H9 (cell line): ENCODE measurements at regions not wholly inside any gene's neighbourhood (a gene's known extent, or its start where the extent isn't known, plus 50 kb on each side); places are given as distances from the start of the nearest gene placed in this dataset.

ENCODE experiments used
- DNase-seq: peaks from one replicate; pipeline ENCODE4 v3.0.0-alpha.2; 2017
- H2AFZ ChIP-seq: one replicate; pipeline ENCODE4 v1.6.1; 2013; ENCODE audit warnings: mild to moderate bottlenecking, low read length, control low read depth, moderate library complexity
- H2AK5ac ChIP-seq: 2 replicates; pipeline ENCODE4 v1.6.1; 2013; ENCODE audit warnings: low read length, control low read depth, mixed read lengths; ENCODE audit not compliant: insufficient read length
- H2BK120ac ChIP-seq: one replicate; pipeline ENCODE4 v1.6.1; 2013; ENCODE audit warnings: low read depth, mild to moderate bottlenecking, low read length, control low read depth, inconsistent platforms; ENCODE audit not compliant: poor library complexity, severe bottlenecking
- H2BK12ac ChIP-seq: 2 replicates; pipeline ENCODE4 v1.6.1; 2013; ENCODE audit warnings: low read length, control low read depth, mixed read lengths, low read depth; ENCODE audit not compliant: insufficient read length
- H2BK15ac ChIP-seq: 2 replicates; pipeline ENCODE4 v1.6.1; 2013; ENCODE audit warnings: low read depth, low read length, control low read depth
- H2BK20ac ChIP-seq: one replicate; pipeline ENCODE4 v1.6.1; 2013; ENCODE audit warnings: low read depth, mild to moderate bottlenecking, low read length, control low read depth, inconsistent platforms; ENCODE audit not compliant: poor library complexity, severe bottlenecking
- H2BK5ac ChIP-seq: 2 replicates; pipeline ENCODE4 v1.6.1; 2013; ENCODE audit warnings: low read length, control low read depth, mixed read lengths; ENCODE audit not compliant: insufficient read length
- H3K14ac ChIP-seq: 2 replicates; pipeline ENCODE4 v1.6.1; 2013; ENCODE audit warnings: low read length, control low read depth; ENCODE audit not compliant: insufficient read depth
- H3K18ac ChIP-seq: 2 replicates; pipeline ENCODE4 v1.6.1; 2013; ENCODE audit warnings: low read depth, mild to moderate bottlenecking, mixed read lengths, low read length, control low read depth; ENCODE audit not compliant: insufficient read length
- H3K23ac ChIP-seq: 2 replicates; pipeline ENCODE4 v1.6.1; 2013; ENCODE audit warnings: low read length, control low read depth, mixed read lengths, low read depth; ENCODE audit not compliant: insufficient read length
- H3K23me2 ChIP-seq: 2 replicates; pipeline ENCODE4 v1.6.1; 2013; ENCODE audit warnings: low read depth, mild to moderate bottlenecking, mixed read lengths, low read length, control low read depth; ENCODE audit not compliant: insufficient read length, poor library complexity, severe bottlenecking
- H3K27ac ChIP-seq: 2 replicates; pipeline ENCODE4 v1.5.1; 2013; ENCODE audit warnings: low read length, control low read depth, mixed read lengths, low read depth; ENCODE audit not compliant: insufficient read length
- H3K27me3 ChIP-seq: 2 replicates; pipeline ENCODE4 v1.6.1; 2013; ENCODE audit warnings: low read length, control low read depth, inconsistent platforms; ENCODE audit not compliant: insufficient read depth
- H3K4ac ChIP-seq: 2 replicates; pipeline ENCODE4 v1.6.1; 2013; ENCODE audit warnings: low read depth, mild to moderate bottlenecking, control low read depth, inconsistent platforms, low read length, moderate library complexity
- H3K4me1 ChIP-seq: 2 replicates; pipeline ENCODE4 v1.6.1; 2013; ENCODE audit warnings: low read length, control low read depth, inconsistent platforms; ENCODE audit not compliant: insufficient read depth
- H3K4me2 ChIP-seq: 2 replicates; pipeline ENCODE4 v1.6.1; 2013; ENCODE audit warnings: low read length, control low read depth, mixed read lengths; ENCODE audit not compliant: insufficient read length, insufficient read depth
- H3K56ac ChIP-seq: 2 replicates; pipeline ENCODE4 v1.6.1; 2013; ENCODE audit warnings: low read depth, mild to moderate bottlenecking, mixed read lengths, low read length, control low read depth; ENCODE audit not compliant: insufficient read length
- H3K79me1 ChIP-seq: 2 replicates; pipeline ENCODE4 v1.6.1; 2013; ENCODE audit warnings: low read depth, mild to moderate bottlenecking, moderate library complexity, low read length, control low read depth, inconsistent platforms; ENCODE audit not compliant: insufficient read depth, poor library complexity, severe bottlenecking
- H3K79me2 ChIP-seq: 2 replicates; pipeline ENCODE4 v1.6.1; 2013; ENCODE audit warnings: low read length, control low read depth, inconsistent platforms; ENCODE audit not compliant: insufficient read depth
- H3K9ac ChIP-seq: 2 replicates; pipeline ENCODE4 v1.6.1; 2013; ENCODE audit warnings: low read length, control low read depth, mixed read lengths; ENCODE audit not compliant: insufficient read length; ENCODE audit errors: extremely low read depth
- H3K9me3 ChIP-seq: one replicate; pipeline ENCODE4 v1.6.1; 2013; ENCODE audit warnings: low read depth, low read length, inconsistent platforms; ENCODE audit not compliant: control insufficient read depth
- H3T11ph ChIP-seq: one replicate; pipeline ENCODE4 v1.6.1; 2013; ENCODE audit warnings: mild to moderate bottlenecking, low read length, control low read depth, inconsistent platforms
- H4K20me1 ChIP-seq: one replicate; pipeline ENCODE4 v1.6.1; 2013; ENCODE audit not compliant: control insufficient read depth, insufficient read length, insufficient read depth
- H4K5ac ChIP-seq: 2 replicates; pipeline ENCODE4 v1.6.1; 2013; ENCODE audit warnings: low read depth, mild to moderate bottlenecking, mixed read lengths, low read length, control low read depth; ENCODE audit not compliant: insufficient read length
- H4K8ac ChIP-seq: replicated peaks from 2 replicates; pipeline ENCODE4 v1.6.1; 2013; ENCODE audit warnings: low read length, control low read depth, mixed read lengths, low read depth; ENCODE audit not compliant: insufficient read length
- H4K91ac ChIP-seq: 2 replicates; pipeline ENCODE4 v1.6.1; 2013; ENCODE audit warnings: low read depth, mild to moderate bottlenecking, moderate library complexity, mixed read lengths, low read length, control low read depth; ENCODE audit not compliant: insufficient read length
- H3K27ac Mint-ChIP-seq, 3 experiments: 2 replicates in 2 of 3; 3 replicates in 1 of 3; pipeline ENCODE4 v1.8.0; 2020 to 2021; ENCODE audit warnings: mixed read lengths in 3 of 3, mild to moderate bottlenecking in 1 of 3, moderate library complexity in 1 of 3
- H3K27me3 Mint-ChIP-seq: 2 replicates; pipeline ENCODE4 v1.8.0; 2021; ENCODE audit warnings: low read depth, mild to moderate bottlenecking, moderate library complexity, mixed read lengths
- H3K36me3 Mint-ChIP-seq, 3 experiments: 2 replicates in 2 of 3; 3 replicates in 1 of 3; pipeline ENCODE4 v1.8.0; 2020 to 2021; ENCODE audit warnings: low read depth in 3 of 3, mixed read lengths in 3 of 3; ENCODE audit not compliant: insufficient read depth in 1 of 3
- H3K4me1 Mint-ChIP-seq, 2 experiments: 2 replicates each; pipeline ENCODE4 v1.8.0; 2020; ENCODE audit warnings: mixed read lengths in 2 of 2
- H3K4me3 Mint-ChIP-seq, 2 experiments: 2 replicates in 1 of 2; 3 replicates in 1 of 2; pipeline ENCODE4 v1.8.0; 2020 to 2021; ENCODE audit warnings: mild to moderate bottlenecking in 2 of 2, mixed read lengths in 2 of 2, moderate library complexity in 1 of 2
- H3K9me3 Mint-ChIP-seq, 2 experiments: 2 replicates in 1 of 2; 3 replicates in 1 of 2; pipeline ENCODE4 v1.8.0; 2020; ENCODE audit warnings: mild to moderate bottlenecking in 2 of 2, mixed read lengths in 2 of 2, moderate library complexity in 1 of 2
- CTCF ChIP-seq: fragments of 200-600 bp; sonication (generic); conservative IDR thresholded peaks from 3 replicates; pipeline ENCODE4 v1.8.0; 2021; ENCODE audit warnings: antibody characterized with exemption, mild to moderate bottlenecking
- WGBS: extraction: QIAGEN DNeasy Blood & Tissue Kit; methylation state at CpG from one replicate; pipeline ENCODE4 v1.1.7; 2013; ENCODE audit warnings: missing lambda C conversion rate, low lambda C conversion rate, mixed read lengths; ENCODE audit not compliant: insufficient read length; ENCODE audit errors: extremely low coverage; 5-methylcytosine and 5-hydroxymethylcytosine counted together

GRCh38 chr1:187948170-187948794 is 1119.5 kb downstream of the PLA2G4A start:
- Histone ChIP-seq H4K91ac (no peak overlapping the region), H2BK20ac (no peak overlapping the region), H3K18ac (no peak overlapping the region), H2BK5ac (no peak overlapping the region), H2BK15ac (no peak overlapping the region), H2AK5ac (no peak overlapping the region), H3K23ac (no peak overlapping the region), H3K9me3 (no peaks in the 10 kb centered on the region), H3K4ac (no peak overlapping the region), H3K27ac (no peak overlapping the region), H3K79me2 (no peaks in the 10 kb centered on the region), H3K14ac (no peak overlapping the region), H2BK120ac (no peak overlapping the region), H3K56ac (no peak overlapping the region), H3K4me2 (no peak overlapping the region), H3T11ph (no peak overlapping the region), H4K5ac (no peak overlapping the region), H3K9ac (no peak overlapping the region), H3K23me2 (no peaks in the 10 kb centered on the region), H4K8ac (no peak overlapping the region), H3K27me3 (no peaks in the 10 kb centered on the region), H2BK12ac (no peak overlapping the region), H3K79me1 (no peaks in the 10 kb centered on the region), H3K4me1 (no peaks in the 10 kb centered on the region; the same call in 1 of the 2 replicates), H4K20me1 (no peaks in the 10 kb centered on the region), H2AFZ (no peak overlapping the region)
- no CpG with 5 or more reads among the region's 1 CpG for WGBS
- H3K36me3 Mint-ChIP-seq: peaks cover 13 to 54% (median 22%) of the 10 kb centered on the region in 3 experiments
- no peak for DNase-seq
- no peak for TF ChIP-seq CTCF
- H3K9me3 Mint-ChIP-seq: peaks cover 44 to 52% of the 10 kb centered on the region in 2 experiments
- H3K4me1 Mint-ChIP-seq: peaks cover 1 to 2% of the 10 kb centered on the region in 2 experiments
- no peak overlapping the region for H3K27ac Mint-ChIP-seq
- no peaks in the 10 kb centered on the region for H3K27me3 Mint-ChIP-seq
- no peak overlapping the region for H3K4me3 Mint-ChIP-seq
